H1 (cell line): ENCODE measurements at regions not wholly inside any gene's neighbourhood (a gene's known extent, or its start where the extent isn't known, plus 50 kb on each side); places are given as distances from the start of the nearest gene placed in this dataset.
A peak's percentile ranks its signal among the peaks of the same experiment; 100 is the strongest.

Source experiments
- CTCF ChIA-PET: fragments of 300-600 bp; sonication (Branson Sonifier 250); formaldehyde crosslinking; loops from one replicate; lab custom pipeline; 2021; ENCODE audit not compliant: partially characterized antibody; lab: Charles Lee
- POLR2A ChIA-PET: fragments of 300-600 bp; sonication (Branson Sonifier 250); formaldehyde crosslinking; loops from one replicate; lab custom pipeline; 2021; ENCODE audit warnings: inconsistent platforms; ENCODE audit not compliant: partially characterized antibody; lab: Charles Lee
- DNase-seq, 2 experiments: peaks; one replicate each; pipeline versions ENCODE4 v3.0.0 to v3.0.0-alpha.2; 2010 to 2022; ENCODE audit warnings: low spot score in 2 of 2, low read depth in 1 of 2, mixed read lengths in 1 of 2
- FAIRE-seq: peaks from 2 replicates; lab custom pipeline; 2011; peaks lifted over from hg19 to GRCh38; lab: Jason Lieb, UNC
- H2AFZ ChIP-seq: 2 replicates; pipeline ENCODE4 v1.8.1; 2012; ENCODE audit warnings: low read length, inconsistent platforms
- H2AK5ac ChIP-seq: 2 replicates; pipeline ENCODE4 v1.6.1; 2013; ENCODE audit warnings: low read depth, low read length
- H2BK120ac ChIP-seq: replicated peaks from 2 replicates; pipeline ENCODE3; 2013; ENCODE audit warnings: low read depth, low read length, inconsistent platforms
- H2BK12ac ChIP-seq: 2 replicates; pipeline ENCODE4 v1.6.1; 2013; ENCODE audit warnings: low read depth, low read length
- H2BK15ac ChIP-seq: 2 replicates; pipeline ENCODE4 v1.6.1; 2013; ENCODE audit warnings: low read length
- H2BK20ac ChIP-seq: 2 replicates; pipeline ENCODE4 v1.6.1; 2013; ENCODE audit warnings: low read length
- H2BK5ac ChIP-seq: 2 replicates; pipeline ENCODE4 v1.6.1; 2013; ENCODE audit warnings: low read depth, low read length
- H3K14ac ChIP-seq: 2 replicates; pipeline ENCODE4 v1.6.1; 2013; ENCODE audit warnings: inconsistent platforms; ENCODE audit not compliant: insufficient read length
- H3K18ac ChIP-seq: 2 replicates; pipeline ENCODE4 v1.6.1; 2013; ENCODE audit warnings: low read length; ENCODE audit errors: extremely low read depth
- H3K23ac ChIP-seq: 2 replicates; pipeline ENCODE4 v1.6.1; 2013; ENCODE audit warnings: inconsistent platforms; ENCODE audit not compliant: insufficient read length
- H3K23me2 ChIP-seq: 2 replicates; pipeline ENCODE4 v1.6.1; 2013; ENCODE audit warnings: low read depth, low read length
- H3K27ac ChIP-seq: 2 replicates; pipeline ENCODE4 v1.6.1; 2011; ENCODE audit warnings: low read depth, low read length, inconsistent platforms
- H3K27me3 ChIP-seq, 4 experiments: replicated peaks in 1 of 4; 1 replicate in 1 of 4; 2 replicates in 3 of 4; pipeline versions ENCODE4 v1.6.1 to v1.8.1; 2011 to 2013; ENCODE audit warnings: low read length in 3 of 4, mild to moderate bottlenecking in 3 of 4, inconsistent platforms in 2 of 4, mixed read lengths in 2 of 4, moderate library complexity in 1 of 4; ENCODE audit not compliant: control insufficient read depth in 3 of 4, insufficient read depth in 3 of 4; ENCODE audit errors: extremely low read depth in 1 of 4
- H3K36me3 ChIP-seq, 4 experiments: 2 replicates each; pipeline versions ENCODE4 v1.6.1 to v1.8.1; 2011 to 2013; ENCODE audit warnings: mild to moderate bottlenecking in 4 of 4, low read length in 3 of 4, moderate library complexity in 2 of 4, control low read depth in 1 of 4, inconsistent platforms in 1 of 4; ENCODE audit not compliant: insufficient read depth in 4 of 4, control insufficient read depth in 2 of 4
- H3K4ac ChIP-seq: replicated peaks from 2 replicates; pipeline ENCODE3; 2013; ENCODE audit warnings: low read length, low read depth, mixed read lengths, inconsistent platforms; ENCODE audit not compliant: insufficient read length
- H3K4me1 ChIP-seq, 4 experiments: replicated peaks in 1 of 4; 1 replicate in 1 of 4; 2 replicates in 3 of 4; pipeline versions ENCODE4 v1.6.1 to v1.8.1; 2011 to 2013; ENCODE audit warnings: low read length in 3 of 4, inconsistent platforms in 2 of 4, mixed read lengths in 1 of 4; ENCODE audit not compliant: insufficient read depth in 4 of 4, control insufficient read depth in 3 of 4
- H3K4me2 ChIP-seq, 2 experiments: 2 replicates each; pipeline versions ENCODE4 v1.6.1 to v1.8.1; 2011 to 2013; ENCODE audit warnings: low read depth in 2 of 2, low read length in 2 of 2, control low read depth in 1 of 2, inconsistent platforms in 1 of 2, mild to moderate bottlenecking in 1 of 2; ENCODE audit not compliant: insufficient read depth in 1 of 2
- H3K4me3 ChIP-seq, 4 experiments: fragments of 200-600, 300-600 bp in 1 of 4; sonication (generic), shearing (Covaris generic), sonication (Bioruptor Twin) in 1 of 4; 2 replicates each; pipeline versions ENCODE4 v1.5.1 to v1.8.1; 2011 to 2016; ENCODE audit warnings: low read length in 4 of 4, low read depth in 3 of 4, control low read depth in 2 of 4, inconsistent platforms in 2 of 4, mild to moderate bottlenecking in 2 of 4, mixed read lengths in 1 of 4, moderate library complexity in 1 of 4; ENCODE audit not compliant: insufficient read depth in 2 of 4; ENCODE audit errors: extremely low read depth in 1 of 4
- H3K56ac ChIP-seq: replicated peaks from 2 replicates; pipeline ENCODE3; 2013; ENCODE audit warnings: low read depth, mild to moderate bottlenecking, mixed read lengths, low read length, inconsistent platforms; ENCODE audit not compliant: insufficient read length
- H3K79me1 ChIP-seq: 2 replicates; pipeline ENCODE4 v1.6.1; 2013; ENCODE audit warnings: low read depth, low read length, control low read depth
- H3K79me2 ChIP-seq, 2 experiments: 2 replicates each; pipeline versions ENCODE4 v1.6.1 to v1.8.1; 2012 to 2013; ENCODE audit warnings: low read length in 2 of 2, mild to moderate bottlenecking in 2 of 2, inconsistent platforms in 1 of 2; ENCODE audit not compliant: insufficient read depth in 2 of 2, control insufficient read depth in 1 of 2
- H3K9ac ChIP-seq, 4 experiments: replicated peaks in 1 of 4; 1 replicate in 1 of 4; 2 replicates in 3 of 4; pipeline versions ENCODE4 v1.6.1 to v1.8.1; 2011 to 2013; ENCODE audit warnings: low read depth in 3 of 4, low read length in 3 of 4, control low read depth in 2 of 4, mild to moderate bottlenecking in 2 of 4, moderate library complexity in 2 of 4, inconsistent platforms in 1 of 4; ENCODE audit errors: extremely low read depth in 1 of 4
- H3K9me3 ChIP-seq, 2 experiments: 2 replicates each; pipeline versions ENCODE4 v1.6.1 to v1.8.1; 2012 to 2013; ENCODE audit warnings: mild to moderate bottlenecking in 2 of 2, moderate library complexity in 2 of 2, control low read depth in 1 of 2, inconsistent platforms in 1 of 2, low read depth in 1 of 2, low read length in 1 of 2, mixed read lengths in 1 of 2; ENCODE audit not compliant: insufficient read depth in 2 of 2
- H4K20me1 ChIP-seq, 2 experiments: replicated peaks in 1 of 2; 2 replicates each; pipeline versions ENCODE3 to v1.8.1; 2011 to 2013; ENCODE audit warnings: inconsistent platforms in 2 of 2, low read length in 2 of 2, mild to moderate bottlenecking in 1 of 2; ENCODE audit not compliant: insufficient read depth in 2 of 2, control insufficient read depth in 1 of 2
- H4K5ac ChIP-seq: 2 replicates; pipeline ENCODE4 v1.6.1; 2013; ENCODE audit warnings: low read length, low read depth, mixed read lengths, inconsistent platforms; ENCODE audit not compliant: insufficient read length
- H4K8ac ChIP-seq: 2 replicates; pipeline ENCODE4 v1.8.0; 2013; ENCODE audit warnings: mild to moderate bottlenecking, moderate library complexity, low read length, inconsistent platforms; ENCODE audit not compliant: insufficient read depth; ENCODE audit errors: extremely low read depth
- H4K91ac ChIP-seq: replicated peaks from 2 replicates; pipeline ENCODE3; 2013; ENCODE audit warnings: low read length, mixed read lengths, inconsistent platforms; ENCODE audit not compliant: insufficient read length
- BCL11A ChIP-seq, 2 experiments: IDR thresholded peaks; one replicate each; pipeline ENCODE4 v1.6.1; 2011; ENCODE audit warnings: low read depth in 2 of 2, low read length in 2 of 2, mild to moderate bottlenecking in 2 of 2
- HDAC2 ChIP-seq, 2 experiments: fragments of 300-600 bp in 1 of 2; sonication (generic) in 1 of 2; IDR thresholded peaks; 2 replicates each; pipeline ENCODE4 v1.6.1; 2011 to 2012; ENCODE audit warnings: low read depth in 2 of 2, low read length in 2 of 2, mild to moderate bottlenecking in 2 of 2, moderate library complexity in 2 of 2, borderline replicate concordance in 1 of 2, inconsistent platforms in 1 of 2
- KDM5A ChIP-seq: fragments of 200-600 bp; IDR thresholded peaks from 2 replicates; pipeline ENCODE4 v1.7.1; 2012; ENCODE audit warnings: mild to moderate bottlenecking, low read length, inconsistent platforms, mixed read lengths
- NANOG ChIP-seq: IDR thresholded peaks from 2 replicates; pipeline ENCODE4 v1.6.1; 2011; ENCODE audit warnings: low read length, low read depth, mild to moderate bottlenecking, inconsistent platforms; ENCODE audit not compliant: insufficient read depth, poor library complexity, severe bottlenecking
- SRF ChIP-seq: IDR thresholded peaks from 2 replicates; pipeline ENCODE4 v1.6.1; 2011; ENCODE audit warnings: mild to moderate bottlenecking, low read depth, low read length, moderate library complexity
- TAF7 ChIP-seq: optimal IDR thresholded peaks from 2 replicates; pipeline ENCODE3; 2011; ENCODE audit warnings: low read depth, mild to moderate bottlenecking, inconsistent platforms, low read length, moderate library complexity, borderline replicate concordance
- TBP ChIP-seq: IDR thresholded peaks from 2 replicates; pipeline ENCODE4 v1.6.1; 2011; ENCODE audit warnings: low read depth, low read length, improper control_type of control experiment
- WGBS, 2 experiments: shearing (Covaris generic) in 1 of 2; methylation state at CpG; one replicate each; pipeline versions ENCODE4 v1.1.6 to v1.1.7; 2013 to 2015; ENCODE audit warnings: low lambda C conversion rate in 2 of 2, mixed read lengths in 2 of 2, inconsistent platforms in 1 of 2, low coverage in 1 of 2, missing lambda C conversion rate in 1 of 2; ENCODE audit not compliant: insufficient replicate concordance in 2 of 2, insufficient coverage in 1 of 2, insufficient read length in 1 of 2; ENCODE audit errors: extremely low coverage in 1 of 2, missing lambda C conversion rate in 1 of 2; 5-methylcytosine and 5-hydroxymethylcytosine counted together

GRCh38 chrX:63958134-63958865 lies 173.3 kb upstream of the ARHGEF9 start:
- no peak overlapping the region for H3K4me2 ChIP-seq
- WGBS, 2 experiments: 89% methylated on average over 2 of the region's 2 CpGs; no CpG with 5 or more reads in 1 of the 2 experiments

More at GRCh38 chrX:63958134-63958865, 173.3 kb upstream of the ARHGEF9 start:
- ChIA-PET CTCF (no interaction called here), POLR2A (no interaction called here)
- DNase-seq: no peak
- Histone ChIP-seq H3K27ac (no peak overlapping the region), H3K9me3 (no peaks in the 10 kb centered on the region), H2BK12ac (no peak overlapping the region), H3K14ac (no peak overlapping the region), H2AK5ac (no peak overlapping the region), H4K5ac (no peak overlapping the region), H3K23ac (no peak overlapping the region), H3K23me2 (no peaks in the 10 kb centered on the region), H3K4me3 (no peak overlapping the region), H2AFZ (no peak overlapping the region), H3K18ac (no peak overlapping the region), H3K79me2 (no peaks in the 10 kb centered on the region), H2BK15ac (no peak overlapping the region), H2BK5ac (no peak overlapping the region), H3K27me3 (no peaks in the 10 kb centered on the region), H3K36me3 (no peaks in the 10 kb centered on the region), H2BK20ac (no peak overlapping the region), H3K9ac (no peak overlapping the region), H4K91ac (no peak overlapping the region), H3K4ac (no peak overlapping the region), H3K56ac (no peak overlapping the region), H3K79me1 (no peaks in the 10 kb centered on the region), H3K4me1 (peaks cover 0 to 3% (median 0%) of the 10 kb centered on the region in 4 experiments; a peak in 2 of 7 replicates), H4K8ac (no peak overlapping the region), H4K20me1 (no peaks in the 10 kb centered on the region), H2BK120ac (no peak overlapping the region)
- peak; percentile 63 for FAIRE-seq
- TF ChIP-seq NANOG: no peak
- no peak for TF ChIP-seq TBP
- no peak for TF ChIP-seq TAF7
- no peak for TF ChIP-seq KDM5A
- TF ChIP-seq SRF: no peak
- TF ChIP-seq HDAC2 (IDR thresholded peaks at IDR 0.05; ENCODE audit: borderline replicate concordance in 1 of 2, low read depth in 2 of 2, low read length in 2 of 2): no peak
- TF ChIP-seq BCL11A (IDR thresholded peaks at IDR 0.05; ENCODE audit: low read depth in 2 of 2, low read length in 2 of 2): no peak
